SU-DHL-6 (cell line): ENCODE measurements at regions not wholly inside any gene's neighbourhood (a gene's known extent, or its start where the extent isn't known, plus 50 kb on each side); places are given as distances from the start of the nearest gene placed in this dataset.

Experiments used
- H2AFZ ChIP-seq: fragments of 200-600 bp; sonication (generic); 2 replicates; pipeline ENCODE4 v1.6.1; 2014; ENCODE audit warnings: low read depth, mild to moderate bottlenecking, moderate library complexity, mixed read lengths, antibody characterized with exemption, low read length; ENCODE audit not compliant: severe bottlenecking
- H3F3A ChIP-seq: fragments of 200-600 bp; shearing (Covaris generic); 2 replicates; pipeline ENCODE4 v1.6.0; 2016; ENCODE audit warnings: antibody characterized with exemption, mild to moderate bottlenecking; ENCODE audit not compliant: insufficient read depth
- H3K27ac ChIP-seq: fragments of 200-600 bp; sonication (generic); 2 replicates; pipeline ENCODE4 v1.5.1; 2016; ENCODE audit warnings: low read depth, mild to moderate bottlenecking, low read length, moderate library complexity, mixed read lengths
- H3K27me3 ChIP-seq: fragments of 200-600 bp; sonication (generic), shearing (Covaris generic); 2 replicates; pipeline ENCODE4 v1.6.0; 2014; ENCODE audit warnings: mild to moderate bottlenecking, low read length
- H3K36me3 ChIP-seq: fragments of 200-600 bp; sonication (generic); 2 replicates; pipeline ENCODE4 v1.6.1; 2014; ENCODE audit warnings: mild to moderate bottlenecking, low read length, mixed read lengths
- H3K4me2 ChIP-seq: fragments of 300-600, 200-600 bp; shearing (Covaris generic), sonication (generic); 2 replicates; pipeline ENCODE4 v1.6.0; 2014; ENCODE audit warnings: low read length, low read depth, mild to moderate bottlenecking; ENCODE audit not compliant: poor library complexity, severe bottlenecking
- H3K4me3 ChIP-seq: fragments of 200-600 bp; sonication (generic); 2 replicates; pipeline ENCODE4 v1.5.1; 2014; ENCODE audit warnings: antibody characterized with exemption, low read length, mild to moderate bottlenecking, mixed read lengths; ENCODE audit not compliant: insufficient read depth, poor library complexity, severe bottlenecking
- H3K79me2 ChIP-seq: fragments of 200-600 bp; sonication (generic); 2 replicates; pipeline ENCODE4 v1.6.1; 2014; ENCODE audit warnings: mild to moderate bottlenecking, low read length, moderate library complexity; ENCODE audit not compliant: insufficient read depth
- H3K9ac ChIP-seq: fragments of 200-600 bp; sonication (generic); 2 replicates; pipeline ENCODE4 v1.7.0; 2014; ENCODE audit warnings: mild to moderate bottlenecking, low read length
- H3K9me2 ChIP-seq: fragments of 200-600 bp; sonication (generic); replicated peaks from 2 replicates; pipeline ENCODE4 v1.6.1; 2014; ENCODE audit warnings: low read length; ENCODE audit not compliant: insufficient read depth
- H3K9me3 ChIP-seq: fragments of 200-600 bp; sonication (generic); 2 replicates; pipeline ENCODE4 v1.6.1; 2014; ENCODE audit warnings: low read length, mixed read lengths; ENCODE audit not compliant: insufficient read depth
- H4K20me1 ChIP-seq: fragments of 200-600 bp; sonication (generic); 2 replicates; pipeline ENCODE4 v1.6.1; 2014; ENCODE audit warnings: low read depth, mild to moderate bottlenecking, antibody characterized with exemption, low read length, moderate library complexity, mixed read lengths
- CTCF ChIP-seq: fragments of 200-600 bp; sonication (generic); IDR thresholded peaks from one replicate; pipeline ENCODE4 v1.5.1; 2017; ENCODE audit warnings: antibody characterized with exemption, mild to moderate bottlenecking, low read length, moderate library complexity; ENCODE audit not compliant: insufficient read depth, poor library complexity, severe bottlenecking
- EZH2phosphoT487 ChIP-seq: fragments of 200-600 bp; sonication (generic), shearing (Covaris generic); conservative IDR thresholded peaks from 2 replicates; pipeline ENCODE4 v1.6.1; 2018; ENCODE audit warnings: mild to moderate bottlenecking, antibody characterized with exemption, low read length, moderate library complexity, mixed read lengths

GRCh38 chr9:87064311-87064710 is 117.0 kb upstream of the GAS1 start:
- no peaks in the 10 kb centered on the region for H3K27me3 ChIP-seq
- no peaks in the 10 kb centered on the region for H3K9me2 ChIP-seq
- H2AFZ ChIP-seq = no peak overlapping the region
- no peaks in the 10 kb centered on the region for H3F3A ChIP-seq
- TF ChIP-seq EZH2phosphoT487 (no peak), CTCF (no peak)
- no peak overlapping the region for H3K4me3 ChIP-seq
- no peaks in the 10 kb centered on the region for H3K36me3 ChIP-seq
- no peaks in the 10 kb centered on the region for H4K20me1 ChIP-seq
- H3K4me2 ChIP-seq = no peak overlapping the region
- no peaks in the 10 kb centered on the region for H3K79me2 ChIP-seq
- no peak overlapping the region for H3K9ac ChIP-seq
- no peak overlapping the region for H3K27ac ChIP-seq
- H3K9me3 ChIP-seq = no peaks in the 10 kb centered on the region

GRCh38 chr9:87065981-87066380 is 118.7 kb upstream of the GAS1 start:
- H3K9me2 ChIP-seq = no peaks in the 10 kb centered on the region
- H3K9me3 ChIP-seq = no peaks in the 10 kb centered on the region
- no peak overlapping the region for H3K9ac ChIP-seq
- H3K36me3 ChIP-seq = no peaks in the 10 kb centered on the region
- H3K4me2 ChIP-seq = no peak overlapping the region
- H3K27ac ChIP-seq = no peak overlapping the region
- H3K79me2 ChIP-seq = no peaks in the 10 kb centered on the region
- H3K27me3 ChIP-seq = no peaks in the 10 kb centered on the region
- TF ChIP-seq EZH2phosphoT487 (no peak), CTCF (no peak)
- no peaks in the 10 kb centered on the region for H4K20me1 ChIP-seq
- H3F3A ChIP-seq = no peaks in the 10 kb centered on the region
- H3K4me3 ChIP-seq = no peak overlapping the region
- no peak overlapping the region for H2AFZ ChIP-seq

DNA sequence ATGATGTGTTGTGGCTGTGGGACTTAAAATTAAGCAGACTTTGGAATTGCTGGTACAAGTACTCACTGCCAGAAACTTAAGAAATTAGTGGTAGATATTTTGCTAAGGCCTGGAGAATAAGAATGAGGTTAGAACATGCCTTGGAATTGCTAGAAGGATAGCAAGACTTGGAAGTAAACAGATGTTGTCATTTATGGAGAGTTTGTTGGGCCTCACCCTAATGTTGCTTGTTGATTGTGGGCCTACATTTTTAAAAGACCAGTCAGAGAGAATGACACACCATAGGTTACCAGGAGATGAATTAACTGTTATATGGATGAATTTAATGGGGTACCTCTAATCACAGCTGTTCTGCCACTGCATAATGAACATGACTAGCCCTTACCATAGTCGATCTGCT is 120.1 kb upstream of the GAS1 start:
- Histone ChIP-seq H3K9me3 (no peaks in the 10 kb centered on the region), H3K27me3 (no peaks in the 10 kb centered on the region)

More for the DNA sequence above, 120.1 kb upstream of the GAS1 start:
- no peaks in the 10 kb centered on the region for H3K79me2 ChIP-seq
- H3K4me2 ChIP-seq = no peak overlapping the region
- no peaks in the 10 kb centered on the region for H3K9me2 ChIP-seq
- H3K36me3 ChIP-seq = no peaks in the 10 kb centered on the region
- H4K20me1 ChIP-seq = no peaks in the 10 kb centered on the region
- H2AFZ ChIP-seq = no peak overlapping the region
- H3K4me3 ChIP-seq = no peak overlapping the region
- no peak overlapping the region for H3K9ac ChIP-seq
- TF ChIP-seq CTCF = no peak
- no peak overlapping the region for H3K27ac ChIP-seq
- no peaks in the 10 kb centered on the region for H3F3A ChIP-seq
